Glutamatergic neuron (in vitro differentiated cells): ENCODE measurements at regions not wholly inside any gene's neighbourhood (a gene's known extent, or its start where the extent isn't known, plus 50 kb on each side); places are given as distances from the start of the nearest gene placed in this dataset.
"Not testable (repeated sequence)": the region's sequence is repeated elsewhere in the genome, so short reads cannot be mapped to it uniquely, and the experiment has no call there.

Experiments
- DNase-seq: peaks from one replicate; pipeline ENCODE4 v3.0.0; 2022
- H3K27ac Mint-ChIP-seq: one replicate; pipeline ENCODE4 v1.8.0; 2020; ENCODE audit warnings: mild to moderate bottlenecking, mixed read lengths, inconsistent platforms; ENCODE audit not compliant: unreplicated experiment
- H3K27me3 Mint-ChIP-seq: one replicate; pipeline ENCODE4 v1.8.0; 2020; ENCODE audit warnings: mild to moderate bottlenecking, moderate library complexity, mixed read lengths, inconsistent platforms; ENCODE audit not compliant: unreplicated experiment
- H3K36me3 Mint-ChIP-seq: one replicate; pipeline ENCODE4 v1.8.0; 2020; ENCODE audit warnings: mild to moderate bottlenecking, mixed read lengths, inconsistent platforms; ENCODE audit not compliant: unreplicated experiment
- H3K4me1 Mint-ChIP-seq: one replicate; pipeline ENCODE4 v1.8.0; 2020; ENCODE audit warnings: mild to moderate bottlenecking, low read depth, mixed read lengths, inconsistent platforms; ENCODE audit not compliant: unreplicated experiment
- H3K4me3 Mint-ChIP-seq: one replicate; pipeline ENCODE4 v1.8.0; 2020; ENCODE audit warnings: mild to moderate bottlenecking, mixed read lengths, inconsistent platforms; ENCODE audit not compliant: unreplicated experiment
- H3K9me3 Mint-ChIP-seq: one replicate; pipeline ENCODE4 v1.8.0; 2020; ENCODE audit warnings: mild to moderate bottlenecking, moderate library complexity, mixed read lengths, inconsistent platforms; ENCODE audit not compliant: unreplicated experiment
- CTCF ChIP-seq: fragments of 200-600 bp; sonication (generic); IDR thresholded peaks from one replicate; pipeline ENCODE4 v1.5.0; 2021; ENCODE audit not compliant: partially characterized antibody, unreplicated experiment

- DNase-seq: no peak
- H3K27ac Mint-ChIP-seq: no peak overlapping the region
- H3K4me1 Mint-ChIP-seq: no peaks in the 10 kb centered on the region
- TF ChIP-seq CTCF: no peak
- peaks cover 2% of the 10 kb centered on the region for H3K9me3 Mint-ChIP-seq
- H3K4me3 Mint-ChIP-seq: no peak overlapping the region
- H3K27me3 Mint-ChIP-seq: peaks cover 4% of the 10 kb centered on the region
- H3K36me3 Mint-ChIP-seq: peaks cover 8% of the 10 kb centered on the region
Measured at GRCh38 chr12:59314209-59314608, 281.6 kb upstream of the SLC16A7 start.

- Mint-ChIP-seq H3K27me3 (peaks cover 2% of the 10 kb centered on the region), H3K9me3 (no peaks in the 10 kb centered on the region), H3K27ac (no peak overlapping the region), H3K4me1 (no peaks in the 10 kb centered on the region), H3K36me3 (no peaks in the 10 kb centered on the region), H3K4me3 (no peak overlapping the region)
- no peak for TF ChIP-seq CTCF
- no peak for DNase-seq
Measured at GRCh38 chr12:59304077-59304721, 291.6 kb upstream of the SLC16A7 start.

GRCh38 chr12:59298296-59298695, 297.5 kb upstream of the SLC16A7 start:
- Mint-ChIP-seq H3K27ac (no peak overlapping the region), H3K4me3 (no peak overlapping the region), H3K36me3 (no peaks in the 10 kb centered on the region), H3K27me3 (peaks cover 2% of the 10 kb centered on the region), H3K9me3 (no peaks in the 10 kb centered on the region), H3K4me1 (no peaks in the 10 kb centered on the region)
- DNase-seq: no peak
- no peak for TF ChIP-seq CTCF

GRCh38 chr12:59294221-59294620, 301.6 kb upstream of the SLC16A7 start:
- no peak for TF ChIP-seq CTCF
- Mint-ChIP-seq H3K9me3 (no peaks in the 10 kb centered on the region), H3K27me3 (no peaks in the 10 kb centered on the region), H3K27ac (no peak overlapping the region), H3K4me3 (no peak overlapping the region), H3K4me1 (no peaks in the 10 kb centered on the region), H3K36me3 (no peaks in the 10 kb centered on the region)
- DNase-seq: no peak

- Mint-ChIP-seq H3K36me3 (no peaks in the 10 kb centered on the region), H3K27me3 (no peaks in the 10 kb centered on the region), H3K9me3 (no peaks in the 10 kb centered on the region), H3K4me3 (no peak overlapping the region), H3K27ac (no peak overlapping the region), H3K4me1 (no peaks in the 10 kb centered on the region)
- DNase-seq: no peak
- TF ChIP-seq CTCF: no peak
Measured at GRCh38 chr12:59282999-59283398, 312.8 kb upstream of the SLC16A7 start.

- DNase-seq, H3K4me3 Mint-ChIP-seq, H3K27me3 Mint-ChIP-seq, H3K27ac Mint-ChIP-seq, H3K9me3 Mint-ChIP-seq, H3K36me3 Mint-ChIP-seq, H3K4me1 Mint-ChIP-seq: not testable (repeated sequence)
Measured at GRCh38 chr12:59273561-59273960, 322.3 kb upstream of the SLC16A7 start.
